ENCODE measurements at regions not wholly inside any gene's neighbourhood (a gene's known extent, or its start where the extent isn't known, plus 50 kb on each side); places are given as distances from the start of the nearest gene placed in this dataset.

GRCh38 chr10:117876210-117876609 is 170.5 kb downstream of the RAB11FIP2 start:
- no peak for TF ChIP-seq EP300 (IDR thresholded peaks at IDR 0.05)
- TF ChIP-seq POLR2A (IDR thresholded peaks at IDR 0.05) = no peak
- no peak for TF ChIP-seq CTCF (IDR thresholded peaks at IDR 0.05)
